Medulla oblongata (tissue), 1 donor: ENCODE measurements at regions not wholly inside any gene's neighbourhood (a gene's known extent, or its start where the extent isn't known, plus 50 kb on each side); places are given as distances from the start of the nearest gene placed in this dataset.

Experiments
- DNase-seq: peaks from one replicate; pipeline ENCODE4 v3.0.0-alpha.2; 2015; ENCODE audit errors: extremely low spot score

DNA sequence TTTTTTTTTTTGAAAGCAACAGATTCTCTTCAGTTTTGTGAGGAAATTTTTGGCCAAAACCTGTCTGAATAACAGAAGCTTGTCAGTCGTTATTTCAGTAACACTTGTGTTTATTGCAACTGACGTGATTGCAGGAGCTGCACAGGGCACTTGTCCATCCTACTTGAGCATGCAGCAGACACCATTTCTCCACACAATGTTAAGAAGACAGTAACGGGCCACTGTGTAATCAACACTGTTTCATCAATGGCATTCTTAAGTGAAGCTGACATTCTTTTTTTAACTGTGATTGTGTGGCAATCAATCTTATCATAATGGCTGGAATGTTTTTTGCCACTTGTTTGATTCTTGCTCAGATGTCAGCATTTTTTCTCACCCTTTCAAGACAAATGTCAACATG is 50.1 kb upstream of the PIEZO2 start:
- no peak for DNase-seq
